H9 (cell line): ENCODE measurements at regions not wholly inside any gene's neighbourhood (a gene's known extent, or its start where the extent isn't known, plus 50 kb on each side); places are given as distances from the start of the nearest gene placed in this dataset.

Experiments used
- DNase-seq: peaks from one replicate; pipeline ENCODE4 v3.0.0-alpha.2; 2017
- H2AFZ ChIP-seq: one replicate; pipeline ENCODE4 v1.6.1; 2013; ENCODE audit warnings: mild to moderate bottlenecking, low read length, control low read depth, moderate library complexity
- H2AK5ac ChIP-seq: 2 replicates; pipeline ENCODE4 v1.6.1; 2013; ENCODE audit warnings: low read length, control low read depth, mixed read lengths; ENCODE audit not compliant: insufficient read length
- H2BK120ac ChIP-seq: one replicate; pipeline ENCODE4 v1.6.1; 2013; ENCODE audit warnings: low read depth, mild to moderate bottlenecking, low read length, control low read depth, inconsistent platforms; ENCODE audit not compliant: poor library complexity, severe bottlenecking
- H2BK12ac ChIP-seq: 2 replicates; pipeline ENCODE4 v1.6.1; 2013; ENCODE audit warnings: low read length, control low read depth, mixed read lengths, low read depth; ENCODE audit not compliant: insufficient read length
- H2BK15ac ChIP-seq: 2 replicates; pipeline ENCODE4 v1.6.1; 2013; ENCODE audit warnings: low read depth, low read length, control low read depth
- H2BK20ac ChIP-seq: one replicate; pipeline ENCODE4 v1.6.1; 2013; ENCODE audit warnings: low read depth, mild to moderate bottlenecking, low read length, control low read depth, inconsistent platforms; ENCODE audit not compliant: poor library complexity, severe bottlenecking
- H2BK5ac ChIP-seq: 2 replicates; pipeline ENCODE4 v1.6.1; 2013; ENCODE audit warnings: low read length, control low read depth, mixed read lengths; ENCODE audit not compliant: insufficient read length
- H3K14ac ChIP-seq: 2 replicates; pipeline ENCODE4 v1.6.1; 2013; ENCODE audit warnings: low read length, control low read depth; ENCODE audit not compliant: insufficient read depth
- H3K18ac ChIP-seq: 2 replicates; pipeline ENCODE4 v1.6.1; 2013; ENCODE audit warnings: low read depth, mild to moderate bottlenecking, mixed read lengths, low read length, control low read depth; ENCODE audit not compliant: insufficient read length
- H3K23ac ChIP-seq: 2 replicates; pipeline ENCODE4 v1.6.1; 2013; ENCODE audit warnings: low read length, control low read depth, mixed read lengths, low read depth; ENCODE audit not compliant: insufficient read length
- H3K23me2 ChIP-seq: 2 replicates; pipeline ENCODE4 v1.6.1; 2013; ENCODE audit warnings: low read depth, mild to moderate bottlenecking, mixed read lengths, low read length, control low read depth; ENCODE audit not compliant: insufficient read length, poor library complexity, severe bottlenecking
- H3K27ac ChIP-seq: 2 replicates; pipeline ENCODE4 v1.5.1; 2013; ENCODE audit warnings: low read length, control low read depth, mixed read lengths, low read depth; ENCODE audit not compliant: insufficient read length
- H3K27me3 ChIP-seq: 2 replicates; pipeline ENCODE4 v1.6.1; 2013; ENCODE audit warnings: low read length, control low read depth, inconsistent platforms; ENCODE audit not compliant: insufficient read depth
- H3K4ac ChIP-seq: 2 replicates; pipeline ENCODE4 v1.6.1; 2013; ENCODE audit warnings: low read depth, mild to moderate bottlenecking, control low read depth, inconsistent platforms, low read length, moderate library complexity
- H3K4me1 ChIP-seq: 2 replicates; pipeline ENCODE4 v1.6.1; 2013; ENCODE audit warnings: low read length, control low read depth, inconsistent platforms; ENCODE audit not compliant: insufficient read depth
- H3K4me2 ChIP-seq: 2 replicates; pipeline ENCODE4 v1.6.1; 2013; ENCODE audit warnings: low read length, control low read depth, mixed read lengths; ENCODE audit not compliant: insufficient read length, insufficient read depth
- H3K56ac ChIP-seq: 2 replicates; pipeline ENCODE4 v1.6.1; 2013; ENCODE audit warnings: low read depth, mild to moderate bottlenecking, mixed read lengths, low read length, control low read depth; ENCODE audit not compliant: insufficient read length
- H3K79me1 ChIP-seq: 2 replicates; pipeline ENCODE4 v1.6.1; 2013; ENCODE audit warnings: low read depth, mild to moderate bottlenecking, moderate library complexity, low read length, control low read depth, inconsistent platforms; ENCODE audit not compliant: insufficient read depth, poor library complexity, severe bottlenecking
- H3K79me2 ChIP-seq: 2 replicates; pipeline ENCODE4 v1.6.1; 2013; ENCODE audit warnings: low read length, control low read depth, inconsistent platforms; ENCODE audit not compliant: insufficient read depth
- H3K9ac ChIP-seq: 2 replicates; pipeline ENCODE4 v1.6.1; 2013; ENCODE audit warnings: low read length, control low read depth, mixed read lengths; ENCODE audit not compliant: insufficient read length; ENCODE audit errors: extremely low read depth
- H3K9me3 ChIP-seq: one replicate; pipeline ENCODE4 v1.6.1; 2013; ENCODE audit warnings: low read depth, low read length, inconsistent platforms; ENCODE audit not compliant: control insufficient read depth
- H3T11ph ChIP-seq: one replicate; pipeline ENCODE4 v1.6.1; 2013; ENCODE audit warnings: mild to moderate bottlenecking, low read length, control low read depth, inconsistent platforms
- H4K20me1 ChIP-seq: one replicate; pipeline ENCODE4 v1.6.1; 2013; ENCODE audit not compliant: control insufficient read depth, insufficient read length, insufficient read depth
- H4K5ac ChIP-seq: 2 replicates; pipeline ENCODE4 v1.6.1; 2013; ENCODE audit warnings: low read depth, mild to moderate bottlenecking, mixed read lengths, low read length, control low read depth; ENCODE audit not compliant: insufficient read length
- H4K8ac ChIP-seq: replicated peaks from 2 replicates; pipeline ENCODE4 v1.6.1; 2013; ENCODE audit warnings: low read length, control low read depth, mixed read lengths, low read depth; ENCODE audit not compliant: insufficient read length
- H4K91ac ChIP-seq: 2 replicates; pipeline ENCODE4 v1.6.1; 2013; ENCODE audit warnings: low read depth, mild to moderate bottlenecking, moderate library complexity, mixed read lengths, low read length, control low read depth; ENCODE audit not compliant: insufficient read length
- H3K27ac Mint-ChIP-seq, 3 experiments: 2 replicates in 2 of 3; 3 replicates in 1 of 3; pipeline ENCODE4 v1.8.0; 2020 to 2021; ENCODE audit warnings: mixed read lengths in 3 of 3, mild to moderate bottlenecking in 1 of 3, moderate library complexity in 1 of 3
- H3K27me3 Mint-ChIP-seq: 2 replicates; pipeline ENCODE4 v1.8.0; 2021; ENCODE audit warnings: low read depth, mild to moderate bottlenecking, moderate library complexity, mixed read lengths
- H3K36me3 Mint-ChIP-seq, 3 experiments: 2 replicates in 2 of 3; 3 replicates in 1 of 3; pipeline ENCODE4 v1.8.0; 2020 to 2021; ENCODE audit warnings: low read depth in 3 of 3, mixed read lengths in 3 of 3; ENCODE audit not compliant: insufficient read depth in 1 of 3
- H3K4me1 Mint-ChIP-seq, 2 experiments: 2 replicates each; pipeline ENCODE4 v1.8.0; 2020; ENCODE audit warnings: mixed read lengths in 2 of 2
- H3K4me3 Mint-ChIP-seq, 2 experiments: 2 replicates in 1 of 2; 3 replicates in 1 of 2; pipeline ENCODE4 v1.8.0; 2020 to 2021; ENCODE audit warnings: mild to moderate bottlenecking in 2 of 2, mixed read lengths in 2 of 2, moderate library complexity in 1 of 2
- H3K9me3 Mint-ChIP-seq, 2 experiments: 2 replicates in 1 of 2; 3 replicates in 1 of 2; pipeline ENCODE4 v1.8.0; 2020; ENCODE audit warnings: mild to moderate bottlenecking in 2 of 2, mixed read lengths in 2 of 2, moderate library complexity in 1 of 2
- CTCF ChIP-seq: fragments of 200-600 bp; sonication (generic); conservative IDR thresholded peaks from 3 replicates; pipeline ENCODE4 v1.8.0; 2021; ENCODE audit warnings: antibody characterized with exemption, mild to moderate bottlenecking
- WGBS: extraction: QIAGEN DNeasy Blood & Tissue Kit; methylation state at CpG from one replicate; pipeline ENCODE4 v1.1.7; 2013; ENCODE audit warnings: missing lambda C conversion rate, low lambda C conversion rate, mixed read lengths; ENCODE audit not compliant: insufficient read length; ENCODE audit errors: extremely low coverage; 5-methylcytosine and 5-hydroxymethylcytosine counted together

DNA sequence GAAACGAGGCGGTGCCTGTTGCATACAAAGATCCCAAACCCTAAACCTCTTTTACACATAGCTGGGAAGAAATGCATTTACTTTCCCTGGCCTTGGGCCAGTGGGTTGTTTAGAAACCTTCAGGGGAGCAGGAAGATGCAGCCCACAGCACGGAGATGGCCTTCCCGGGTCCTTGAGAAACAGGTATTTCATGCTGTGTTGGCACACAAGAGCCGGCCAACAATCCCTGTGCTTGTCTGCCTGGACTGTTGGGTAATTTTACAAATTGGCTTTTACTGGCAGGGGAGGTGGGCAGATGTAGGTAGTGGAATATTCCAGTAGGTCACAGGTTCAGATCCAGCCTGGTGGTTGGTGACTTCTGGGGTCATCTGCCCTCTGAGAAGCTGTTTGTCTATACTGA is 148.0 kb downstream of the FOXL1 start:
- Histone ChIP-seq H3K27ac (no peak overlapping the region), H4K20me1 (no peaks in the 10 kb centered on the region), H3K14ac (no peak overlapping the region), H4K91ac (no peak overlapping the region), H3K23me2 (no peaks in the 10 kb centered on the region), H3K79me2 (no peaks in the 10 kb centered on the region), H3K4ac (no peak overlapping the region), H3K9me3 (no peaks in the 10 kb centered on the region), H3K27me3 (no peaks in the 10 kb centered on the region), H3K79me1 (no peaks in the 10 kb centered on the region), H3K4me1 (no peaks in the 10 kb centered on the region), H3K56ac (no peak overlapping the region), H3K18ac (no peak overlapping the region), H4K5ac (no peak overlapping the region), H4K8ac (no peak overlapping the region), H3K23ac (no peak overlapping the region), H2BK15ac (no peak overlapping the region), H2BK12ac (no peak overlapping the region), H3K9ac (no peak overlapping the region), H2BK20ac (no peak overlapping the region), H2BK120ac (no peak overlapping the region), H2AK5ac (no peak overlapping the region), H2BK5ac (no peak overlapping the region), H2AFZ (no peak overlapping the region), H3T11ph (no peak overlapping the region), H3K4me2 (no peak overlapping the region)
- DNase-seq: no peak
- no peak overlapping the region for H3K4me3 Mint-ChIP-seq
- H3K9me3 Mint-ChIP-seq: no peaks in the 10 kb centered on the region; a peak in 1 of 5 replicates
- H3K27ac Mint-ChIP-seq: no peak overlapping the region
- no CpG with 5 or more reads among the region's 5 CpGs for WGBS
- TF ChIP-seq CTCF: no peak
- peaks cover 8 to 16% of the 10 kb centered on the region in 2 experiments for H3K4me1 Mint-ChIP-seq
- peaks cover 27% of the 10 kb centered on the region for H3K27me3 Mint-ChIP-seq
- H3K36me3 Mint-ChIP-seq: no peaks in the 10 kb centered on the region
